ENCODE measurements at regions not wholly inside any gene's neighbourhood (a gene's known extent, or its start where the extent isn't known, plus 50 kb on each side); places are given as distances from the start of the nearest gene placed in this dataset.

- TF ChIP-seq POLR2A (IDR thresholded peaks at IDR 0.05) (no peak), CTCF (IDR thresholded peaks at IDR 0.05) (no peak), EP300 (IDR thresholded peaks at IDR 0.05) (no peak)
Measured at GRCh38 chr12:111152561-111152960, 216.3 kb downstream of the PHETA1 start.

Data from ovary (tissue), 3 donors.